RWPE1 (cell line): ENCODE measurements at regions not wholly inside any gene's neighbourhood (a gene's known extent, or its start where the extent isn't known, plus 50 kb on each side); places are given as distances from the start of the nearest gene placed in this dataset.
"Not testable (repeated sequence)": the region's sequence is repeated elsewhere in the genome, so short reads cannot be mapped to it uniquely, and the experiment has no call there.

ENCODE experiments used
- CTCF ChIA-PET: fragments of 350-600 bp; sonication (Branson Sonifier 250); formaldehyde crosslinking; extraction: SDS; loops from one replicate; lab custom pipeline; 2021; lab: Yijun Ruan, JAX
- POLR2A ChIA-PET: fragments of 400-600 bp; formaldehyde crosslinking; extraction: SDS; loops from one replicate; lab custom pipeline; 2020; ENCODE audit warnings: antibody characterized with exemption; ENCODE audit not compliant: low non-redundant PET; lab: Yijun Ruan, JAX
- DNase-seq: peaks from one replicate; pipeline ENCODE4 v3.0.0; 2012; ENCODE audit warnings: low spot score
- H3K27ac ChIP-seq: fragments of 450-650 bp; 2 replicates; pipeline ENCODE4 v1.5.1; 2017
- CTCF ChIP-seq: fragments of 450-650 bp; conservative IDR thresholded peaks from 2 replicates; pipeline ENCODE4 v1.5.1; 2017; ENCODE audit warnings: low read depth, mild to moderate bottlenecking

GRCh38 chr14:82811246-82811645, 1277.6 kb upstream of the SEL1L start:
- H3K27ac ChIP-seq = no peak overlapping the region
- ChIA-PET CTCF (no interaction called here), POLR2A (no interaction called here)
- DNase-seq = no peak
- TF ChIP-seq CTCF = no peak

GRCh38 chr14:82814339-82814738, 1280.7 kb upstream of the SEL1L start:
- DNase-seq, CTCF ChIA-PET, POLR2A ChIA-PET, H3K27ac ChIP-seq: not testable (repeated sequence)

- POLR2A ChIA-PET = no interaction called here
- CTCF ChIA-PET = no interaction called here
- no peak for TF ChIP-seq CTCF
- DNase-seq = no peak
- H3K27ac ChIP-seq = no peak overlapping the region
Measured at GRCh38 chr14:82830596-82830995, 1296.9 kb upstream of the SEL1L start.

GRCh38 chr14:82836256-82836950, 1302.8 kb upstream of the SEL1L start:
- no peak overlapping the region for H3K27ac ChIP-seq
- no peak for DNase-seq
- ChIA-PET CTCF (no interaction called here), POLR2A (no interaction called here)
- TF ChIP-seq CTCF = no peak

GRCh38 chr14:82837611-82838140, 1304.0 kb upstream of the SEL1L start:
- no peak for TF ChIP-seq CTCF
- no peak overlapping the region for H3K27ac ChIP-seq
- POLR2A ChIA-PET = no interaction called here
- no peak for DNase-seq
- CTCF ChIA-PET = no interaction called here

GRCh38 chr14:82850576-82850975, 1316.9 kb upstream of the SEL1L start:
- CTCF ChIA-PET = no interaction called here
- DNase-seq = no peak
- POLR2A ChIA-PET = no interaction called here
- no peak for TF ChIP-seq CTCF
- H3K27ac ChIP-seq = no peak overlapping the region

- CTCF ChIA-PET = no interaction called here
- TF ChIP-seq CTCF = no peak
- DNase-seq = no peak
- POLR2A ChIA-PET = no interaction called here
- no peak overlapping the region for H3K27ac ChIP-seq
Measured at GRCh38 chr14:82854131-82854530, 1320.5 kb upstream of the SEL1L start.
